ENCODE measurements at regions not wholly inside any gene's neighbourhood (a gene's known extent, or its start where the extent isn't known, plus 50 kb on each side); places are given as distances from the start of the nearest gene placed in this dataset.

DNA sequence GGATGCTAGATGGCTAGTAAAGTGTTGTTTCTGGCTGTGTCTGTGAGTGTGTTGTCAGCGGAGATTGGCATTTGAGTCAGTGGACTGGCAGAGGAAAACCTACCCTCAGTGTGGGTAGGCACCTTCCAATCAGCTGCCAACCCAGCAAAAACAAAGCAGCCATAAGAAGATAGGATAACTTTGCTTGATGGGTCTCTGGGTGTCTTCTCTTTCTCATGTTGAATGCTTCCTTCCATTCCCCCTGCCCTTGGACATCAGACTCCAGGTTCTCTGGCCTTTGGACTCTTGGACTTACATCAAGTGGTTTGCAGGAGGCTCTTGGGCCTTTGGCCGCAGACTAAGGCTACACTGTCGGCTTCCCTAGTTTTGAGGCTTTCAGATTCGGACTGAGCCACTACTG is 429.0 kb upstream of the ZNF804A start (continued):
- TF ChIP-seq, protein P1, sequence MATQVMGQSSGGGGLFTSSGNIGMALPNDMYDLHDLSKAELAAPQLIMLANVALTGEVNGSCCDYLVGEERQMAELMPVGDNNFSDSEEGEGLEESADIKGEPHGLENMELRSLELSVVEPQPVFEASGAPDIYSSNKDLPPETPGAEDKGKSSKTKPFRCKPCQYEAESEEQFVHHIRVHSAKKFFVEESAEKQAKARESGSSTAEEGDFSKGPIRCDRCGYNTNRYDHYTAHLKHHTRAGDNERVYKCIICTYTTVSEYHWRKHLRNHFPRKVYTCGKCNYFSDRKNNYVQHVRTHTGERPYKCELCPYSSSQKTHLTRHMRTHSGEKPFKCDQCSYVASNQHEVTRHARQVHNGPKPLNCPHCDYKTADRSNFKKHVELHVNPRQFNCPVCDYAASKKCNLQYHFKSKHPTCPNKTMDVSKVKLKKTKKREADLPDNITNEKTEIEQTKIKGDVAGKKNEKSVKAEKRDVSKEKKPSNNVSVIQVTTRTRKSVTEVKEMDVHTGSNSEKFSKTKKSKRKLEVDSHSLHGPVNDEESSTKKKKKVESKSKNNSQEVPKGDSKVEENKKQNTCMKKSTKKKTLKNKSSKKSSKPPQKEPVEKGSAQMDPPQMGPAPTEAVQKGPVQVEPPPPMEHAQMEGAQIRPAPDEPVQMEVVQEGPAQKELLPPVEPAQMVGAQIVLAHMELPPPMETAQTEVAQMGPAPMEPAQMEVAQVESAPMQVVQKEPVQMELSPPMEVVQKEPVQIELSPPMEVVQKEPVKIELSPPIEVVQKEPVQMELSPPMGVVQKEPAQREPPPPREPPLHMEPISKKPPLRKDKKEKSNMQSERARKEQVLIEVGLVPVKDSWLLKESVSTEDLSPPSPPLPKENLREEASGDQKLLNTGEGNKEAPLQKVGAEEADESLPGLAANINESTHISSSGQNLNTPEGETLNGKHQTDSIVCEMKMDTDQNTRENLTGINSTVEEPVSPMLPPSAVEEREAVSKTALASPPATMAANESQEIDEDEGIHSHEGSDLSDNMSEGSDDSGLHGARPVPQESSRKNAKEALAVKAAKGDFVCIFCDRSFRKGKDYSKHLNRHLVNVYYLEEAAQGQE (IDR thresholded peaks at IDR 0.05; ENCODE audit: unreplicated experiment) = no peak
- TF ChIP-seq EZH2 (IDR thresholded peaks at IDR 0.05; ENCODE audit: low read depth, unreplicated experiment) (no peak), CREB1 (CRISPR knock-in tag; IDR thresholded peaks at IDR 0.05; ENCODE audit: low read depth) (no peak), EZH2phosphoT487 (IDR thresholded peaks at IDR 0.05; ENCODE audit: unreplicated experiment) (no peak), POLR2AphosphoS5 (IDR thresholded peaks at IDR 0.05; ENCODE audit: low read depth) (no peak)

DNA sequence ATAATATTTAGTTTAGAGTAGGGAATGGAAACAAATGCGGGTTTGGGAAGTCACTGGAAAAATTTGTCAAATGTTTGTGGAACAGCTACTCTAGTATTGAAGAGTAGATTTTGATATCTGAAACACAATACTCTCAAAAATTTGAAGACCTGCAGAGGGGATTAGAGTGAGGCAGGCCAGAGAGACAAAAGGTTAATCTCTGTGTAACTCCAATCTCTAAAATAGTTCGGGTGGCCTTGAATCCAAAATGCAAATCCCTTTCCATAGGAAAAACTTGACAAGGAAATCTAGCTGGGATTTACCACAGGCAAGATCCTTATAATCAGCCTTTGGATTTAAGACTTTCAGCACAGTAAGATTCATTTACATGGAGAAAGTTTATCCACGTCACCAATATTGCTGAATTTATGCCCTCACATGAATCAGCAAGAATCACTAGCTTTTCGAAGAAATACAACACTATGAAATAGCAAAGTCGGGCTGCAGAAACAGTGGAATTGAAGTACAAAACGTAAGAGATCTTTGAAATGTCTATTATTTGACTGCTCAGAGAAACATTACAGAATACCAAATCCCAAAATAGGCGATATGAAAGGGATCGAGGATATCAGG is 423.7 kb upstream of the ZNF804A start:
- ATAC-seq (no peak), DNase-seq (ENCODE audit: low spot score) (no peak)
- no peaks in the 10 kb centered on the region for H4K20me1 ChIP-seq (replicated peaks; ENCODE audit: insufficient read depth)
- H3K36me3 ChIP-seq (ENCODE audit: insufficient read depth) = no peaks in the 10 kb centered on the region
- H3K9me2 ChIP-seq (ENCODE audit: insufficient read depth) = no peaks in the 10 kb centered on the region
- H3K4me3 ChIP-seq = no peak overlapping the region
- H3K27ac ChIP-seq (ENCODE audit: low read depth) = no peak overlapping the region
- Mint-ChIP-seq H3K4me1 (peaks cover 3% of the 10 kb centered on the region; the same call in 2 of the 3 replicates), H3K9me3 (no peaks in the 10 kb centered on the region), H3K36me3 (ENCODE audit: low read depth) (no peaks in the 10 kb centered on the region), H3K27ac (peak overlapping the region; percentile 43; the same call in 1 of the 2 replicates), H3K4me3 (no peak overlapping the region), H3K27me3 (ENCODE audit: insufficient read depth, low read depth, poor library complexity) (peaks cover 4% of the 10 kb centered on the region)
- peak overlapping the region; percentile 4; the same call in 1 of the 2 replicates for H2AFZ ChIP-seq
- H3K79me2 ChIP-seq (replicated peaks; ENCODE audit: insufficient read depth) = no peaks in the 10 kb centered on the region
- no peaks in the 10 kb centered on the region for H3F3A ChIP-seq (replicated peaks; ENCODE audit: low read depth)
- TF ChIP-seq, protein P1 (IDR thresholded peaks at IDR 0.05; ENCODE audit: unreplicated experiment) = no peak
- TF ChIP-seq CREB1 (CRISPR knock-in tag; IDR thresholded peaks at IDR 0.05; ENCODE audit: low read depth) (no peak), POLR2AphosphoS5 (IDR thresholded peaks at IDR 0.05; ENCODE audit: low read depth) (no peak), EZH2phosphoT487 (IDR thresholded peaks at IDR 0.05; ENCODE audit: unreplicated experiment) (no peak), ZNF331 (CRISPR knock-in tag; IDR thresholded peaks at IDR 0.05; ENCODE audit: low read depth) (no peak)
- TF ChIP-seq, protein P2, sequence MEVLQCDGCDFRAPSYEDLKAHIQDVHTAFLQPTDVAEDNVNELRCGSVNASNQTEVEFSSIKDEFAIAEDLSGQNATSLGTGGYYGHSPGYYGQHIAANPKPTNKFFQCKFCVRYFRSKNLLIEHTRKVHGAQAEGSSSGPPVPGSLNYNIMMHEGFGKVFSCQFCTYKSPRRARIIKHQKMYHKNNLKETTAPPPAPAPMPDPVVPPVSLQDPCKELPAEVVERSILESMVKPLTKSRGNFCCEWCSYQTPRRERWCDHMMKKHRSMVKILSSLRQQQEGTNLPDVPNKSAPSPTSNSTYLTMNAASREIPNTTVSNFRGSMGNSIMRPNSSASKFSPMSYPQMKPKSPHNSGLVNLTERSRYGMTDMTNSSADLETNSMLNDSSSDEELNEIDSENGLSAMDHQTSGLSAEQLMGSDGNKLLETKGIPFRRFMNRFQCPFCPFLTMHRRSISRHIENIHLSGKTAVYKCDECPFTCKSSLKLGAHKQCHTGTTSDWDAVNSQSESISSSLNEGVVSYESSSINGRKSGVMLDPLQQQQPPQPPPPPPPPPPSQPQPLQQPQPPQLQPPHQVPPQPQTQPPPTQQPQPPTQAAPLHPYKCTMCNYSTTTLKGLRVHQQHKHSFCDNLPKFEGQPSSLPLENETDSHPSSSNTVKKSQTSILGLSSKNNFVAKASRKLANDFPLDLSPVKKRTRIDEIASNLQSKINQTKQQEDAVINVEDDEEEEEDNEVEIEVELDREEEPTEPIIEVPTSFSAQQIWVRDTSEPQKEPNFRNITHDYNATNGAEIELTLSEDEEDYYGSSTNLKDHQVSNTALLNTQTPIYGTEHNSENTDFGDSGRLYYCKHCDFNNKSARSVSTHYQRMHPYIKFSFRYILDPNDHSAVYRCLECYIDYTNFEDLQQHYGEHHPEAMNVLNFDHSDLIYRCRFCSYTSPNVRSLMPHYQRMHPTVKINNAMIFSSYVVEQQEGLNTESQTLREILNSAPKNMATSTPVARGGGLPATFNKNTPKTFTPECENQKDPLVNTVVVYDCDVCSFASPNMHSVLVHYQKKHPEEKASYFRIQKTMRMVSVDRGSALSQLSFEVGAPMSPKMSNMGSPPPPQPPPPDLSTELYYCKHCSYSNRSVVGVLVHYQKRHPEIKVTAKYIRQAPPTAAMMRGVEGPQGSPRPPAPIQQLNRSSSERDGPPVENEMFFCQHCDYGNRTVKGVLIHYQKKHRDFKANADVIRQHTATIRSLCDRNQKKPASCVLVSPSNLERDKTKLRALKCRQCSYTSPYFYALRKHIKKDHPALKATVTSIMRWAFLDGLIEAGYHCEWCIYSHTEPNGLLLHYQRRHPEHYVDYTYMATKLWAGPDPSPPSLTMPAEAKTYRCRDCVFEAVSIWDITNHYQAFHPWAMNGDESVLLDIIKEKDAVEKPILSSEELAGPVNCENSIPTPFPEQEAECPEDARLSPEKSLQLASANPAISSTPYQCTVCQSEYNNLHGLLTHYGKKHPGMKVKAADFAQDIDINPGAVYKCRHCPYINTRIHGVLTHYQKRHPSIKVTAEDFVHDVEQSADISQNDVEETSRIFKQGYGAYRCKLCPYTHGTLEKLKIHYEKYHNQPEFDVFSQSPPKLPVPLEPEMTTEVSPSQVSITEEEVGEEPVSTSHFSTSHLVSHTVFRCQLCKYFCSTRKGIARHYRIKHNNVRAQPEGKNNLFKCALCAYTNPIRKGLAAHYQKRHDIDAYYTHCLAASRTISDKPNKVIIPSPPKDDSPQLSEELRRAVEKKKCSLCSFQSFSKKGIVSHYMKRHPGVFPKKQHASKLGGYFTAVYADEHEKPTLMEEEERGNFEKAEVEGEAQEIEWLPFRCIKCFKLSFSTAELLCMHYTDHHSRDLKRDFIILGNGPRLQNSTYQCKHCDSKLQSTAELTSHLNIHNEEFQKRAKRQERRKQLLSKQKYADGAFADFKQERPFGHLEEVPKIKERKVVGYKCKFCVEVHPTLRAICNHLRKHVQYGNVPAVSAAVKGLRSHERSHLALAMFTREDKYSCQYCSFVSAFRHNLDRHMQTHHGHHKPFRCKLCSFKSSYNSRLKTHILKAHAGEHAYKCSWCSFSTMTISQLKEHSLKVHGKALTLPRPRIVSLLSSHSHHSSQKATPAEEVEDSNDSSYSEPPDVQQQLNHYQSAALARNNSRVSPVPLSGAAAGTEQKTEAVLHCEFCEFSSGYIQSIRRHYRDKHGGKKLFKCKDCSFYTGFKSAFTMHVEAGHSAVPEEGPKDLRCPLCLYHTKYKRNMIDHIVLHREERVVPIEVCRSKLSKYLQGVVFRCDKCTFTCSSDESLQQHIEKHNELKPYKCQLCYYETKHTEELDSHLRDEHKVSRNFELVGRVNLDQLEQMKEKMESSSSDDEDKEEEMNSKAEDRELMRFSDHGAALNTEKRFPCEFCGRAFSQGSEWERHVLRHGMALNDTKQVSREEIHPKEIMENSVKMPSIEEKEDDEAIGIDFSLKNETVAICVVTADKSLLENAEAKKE (CRISPR knock-in tag; IDR thresholded peaks at IDR 0.05) = no peak
- H3K4me1 ChIP-seq (ENCODE audit: insufficient read depth) = no peaks in the 10 kb centered on the region; the same call in 1 of the 2 replicates
- H3K4me2 ChIP-seq = no peak overlapping the region
- H3K27me3 ChIP-seq (ENCODE audit: insufficient read depth) = no peaks in the 10 kb centered on the region

Measured in GM23338 (cell line).